Caco-2 (cell line): ENCODE measurements at regions not wholly inside any gene's neighbourhood (a gene's known extent, or its start where the extent isn't known, plus 50 kb on each side); places are given as distances from the start of the nearest gene placed in this dataset.
A peak's percentile ranks its signal among the peaks of the same experiment; 100 is the strongest.

Source experiments
- BruUV-seq: library from RNA; stranded (reverse); fragments of 400-500 nt; replicated peaks from 2 replicates; lab custom pipeline; 2021; lab: Mats Ljungman, UMichigan
- CTCF ChIA-PET: fragments of 300-600 bp; sonication (Branson Sonifier 250); formaldehyde crosslinking; loops from one replicate; lab custom pipeline; 2022; ENCODE audit warnings: antibody characterized with exemption; lab: Charles Lee
- POLR2A ChIA-PET: fragments of 300-600 bp; sonication (Branson Sonifier 250); formaldehyde crosslinking; loops from one replicate; lab custom pipeline; 2022; ENCODE audit warnings: antibody characterized with exemption; lab: Charles Lee
- DNase-seq, 2 experiments: peaks; one replicate each; pipeline versions ENCODE4 v3.0.0 to v3.0.0-alpha.2; 2020 to 2022
- H3K27me3 ChIP-seq: replicated peaks from 2 replicates; pipeline ENCODE4 v1.6.0; 2011; ENCODE audit warnings: low read length; ENCODE audit not compliant: control insufficient read depth, insufficient read depth
- H3K36me3 ChIP-seq: 2 replicates; pipeline ENCODE4 v1.5.1; 2011; ENCODE audit warnings: low read length; ENCODE audit not compliant: control insufficient read depth, insufficient read depth
- H3K4me1 ChIP-seq: fragments of 250-450 bp; sonication (Bioruptor Pico); 2 replicates; pipeline ENCODE4 v1.5.1; 2020; ENCODE audit warnings: mild to moderate bottlenecking
- H3K4me3 ChIP-seq: 2 replicates; pipeline ENCODE4 v1.5.1; 2011; ENCODE audit warnings: low read depth, mild to moderate bottlenecking, control low read depth, low read length
- H3K9me3 ChIP-seq: fragments of 250-450 bp; sonication (Bioruptor Pico); 2 replicates; pipeline ENCODE4 v1.5.1; 2020; ENCODE audit warnings: mild to moderate bottlenecking, moderate library complexity
- H3K27ac Mint-ChIP-seq: one replicate; pipeline ENCODE4 v1.8.0; 2022; ENCODE audit warnings: mixed read lengths; ENCODE audit not compliant: unreplicated experiment
- H3K27me3 Mint-ChIP-seq: one replicate; pipeline ENCODE4 v1.8.0; 2022; ENCODE audit warnings: mixed read lengths; ENCODE audit not compliant: insufficient read depth, unreplicated experiment
- H3K36me3 Mint-ChIP-seq: one replicate; pipeline ENCODE4 v1.8.0; 2022; ENCODE audit warnings: mild to moderate bottlenecking, mixed read lengths; ENCODE audit not compliant: insufficient read depth, unreplicated experiment
- H3K4me1 Mint-ChIP-seq: one replicate; pipeline ENCODE4 v1.8.0; 2022; ENCODE audit warnings: low read depth, mixed read lengths; ENCODE audit not compliant: unreplicated experiment
- H3K4me3 Mint-ChIP-seq: one replicate; pipeline ENCODE4 v1.8.0; 2022; ENCODE audit warnings: mild to moderate bottlenecking, moderate library complexity, mixed read lengths; ENCODE audit not compliant: unreplicated experiment
- H3K9me3 Mint-ChIP-seq: one replicate; pipeline ENCODE4 v1.8.0; 2022; ENCODE audit warnings: mixed read lengths; ENCODE audit not compliant: unreplicated experiment
- CTCF ChIP-seq, 2 experiments: fragments of 200-600 bp in 1 of 2; IDR thresholded peaks; 1 replicate in 1 of 2; 2 replicates in 1 of 2; pipeline versions ENCODE4 v1.5.1 to v1.8.0; 2011 to 2022; ENCODE audit warnings: antibody characterized with exemption in 1 of 2, control low read depth in 1 of 2, inconsistent platforms in 1 of 2, low read depth in 1 of 2, low read length in 1 of 2, mild to moderate bottlenecking in 1 of 2, moderate library complexity in 1 of 2; ENCODE audit not compliant: insufficient read depth in 1 of 2, severe bottlenecking in 1 of 2, unreplicated experiment in 1 of 2
- intact Hi-C: fragments of 100-400 bp; cut with micrococcal nuclease; formaldehyde crosslinking; loops from one replicate; pipeline ENCODE4 v1.10.0; 2022; ENCODE audit not compliant: unreplicated experiment

GRCh38 chr13:57036290-57036689 is 104.4 kb upstream of the PRR20A start:
- CTCF ChIA-PET, result no interaction called here
- H3K9me3 ChIP-seq, result 0 out of 2 replicates have a peak, but pooled peaks cover 4% of the 10 kb centered on the region

DNA sequence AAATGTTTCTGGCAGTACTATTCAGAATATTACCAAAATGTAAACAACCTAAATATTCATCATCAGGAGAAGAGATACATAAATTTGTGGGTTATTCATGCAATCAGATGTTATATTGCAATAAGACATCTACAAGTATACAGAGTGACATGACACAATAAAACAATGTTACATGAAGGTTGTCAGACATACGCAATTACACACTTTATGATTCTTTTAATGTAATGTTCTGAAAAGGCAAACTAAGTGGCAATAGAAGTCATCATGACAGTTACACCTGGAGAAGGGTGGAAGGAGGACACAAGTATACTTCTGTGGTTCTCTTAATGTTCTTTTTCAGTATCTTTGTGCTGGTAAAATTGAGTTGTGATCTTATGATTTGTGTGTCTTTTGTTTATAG is 95.8 kb upstream of the PRR20A start:
- Mint-ChIP-seq H3K4me1 (no peaks in the 10 kb centered on the region), H3K27me3 (no peaks in the 10 kb centered on the region), H3K9me3 (peaks cover 8% of the 10 kb centered on the region), H3K27ac (no peak overlapping the region), H3K36me3 (no peaks in the 10 kb centered on the region), H3K4me3 (no peak overlapping the region)
- ChIA-PET POLR2A (no interaction called here), CTCF (no interaction called here)
- DNase-seq, result no peak
- intact Hi-C loops, result no loop called here
- no TSS peak for BruUV-seq
- no peaks in the 10 kb centered on the region for H3K4me1 ChIP-seq
- TF ChIP-seq CTCF (IDR thresholded peaks at IDR 0.05; ENCODE audit: insufficient read depth in 1 of 2, low read depth in 1 of 2, low read length in 1 of 2, severe bottlenecking in 1 of 2, unreplicated experiment in 1 of 2), result no peak
- H3K27me3 ChIP-seq, result no peaks in the 10 kb centered on the region
- H3K4me3 ChIP-seq, result no peak overlapping the region
- H3K36me3 ChIP-seq, result no peaks in the 10 kb centered on the region
- no peaks in the 10 kb centered on the region for H3K9me3 ChIP-seq

More at GRCh38 chr13:57036290-57036689, 104.4 kb upstream of the PRR20A start:
- Mint-ChIP-seq H3K27me3 (no peaks in the 10 kb centered on the region), H3K4me1 (no peaks in the 10 kb centered on the region), H3K4me3 (no peak overlapping the region), H3K9me3 (peaks cover 13% of the 10 kb centered on the region), H3K27ac (no peak overlapping the region), H3K36me3 (no peaks in the 10 kb centered on the region)
- POLR2A ChIA-PET, result no interaction called here
- no peak for TF ChIP-seq CTCF (IDR thresholded peaks at IDR 0.05; ENCODE audit: insufficient read depth in 1 of 2, low read depth in 1 of 2, low read length in 1 of 2, severe bottlenecking in 1 of 2, unreplicated experiment in 1 of 2)
- H3K4me1 ChIP-seq, result no peaks in the 10 kb centered on the region
- intact Hi-C loops, result no loop called here
- no peaks in the 10 kb centered on the region for H3K27me3 ChIP-seq
- no peak for DNase-seq
- no TSS peak for BruUV-seq
- no peaks in the 10 kb centered on the region for H3K36me3 ChIP-seq
- no peak overlapping the region for H3K4me3 ChIP-seq

DNA sequence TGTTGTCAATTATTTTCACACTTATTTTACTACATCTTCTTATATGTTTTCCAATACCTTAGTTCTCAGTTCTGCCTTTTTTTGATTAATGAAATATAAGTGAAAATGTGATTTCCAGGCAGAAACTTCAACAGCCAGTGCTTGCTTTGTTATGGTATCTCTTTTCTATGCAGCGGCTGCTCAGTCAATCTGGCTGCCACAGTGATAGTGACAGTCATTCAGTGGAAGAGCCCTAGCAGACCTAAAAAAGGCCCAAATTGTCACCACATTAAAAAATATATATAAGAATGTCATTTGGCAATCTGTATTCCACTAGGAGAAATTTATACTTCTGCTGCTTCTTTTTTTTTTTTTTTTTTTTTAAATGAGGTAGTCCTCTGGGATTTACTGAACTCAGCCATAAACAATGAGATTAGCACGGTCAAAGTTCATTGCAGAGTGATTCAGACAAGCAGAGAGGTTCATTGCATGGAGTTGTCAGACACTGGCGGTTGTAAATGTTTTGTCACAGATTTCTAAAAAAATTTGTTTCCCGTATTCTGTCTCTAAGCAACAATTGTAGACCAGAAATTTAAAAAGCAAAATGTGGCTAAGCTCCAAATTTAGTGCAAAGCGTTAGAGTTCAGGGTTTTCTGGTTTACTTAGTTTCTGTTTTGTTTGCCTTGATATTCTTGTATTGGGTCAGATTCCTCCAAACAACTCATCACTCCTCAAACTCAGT is 94.7 kb upstream of the PRR20A start:
- Mint-ChIP-seq H3K9me3 (peaks cover 8% of the 10 kb centered on the region), H3K27ac (peak overlapping the region; percentile 26), H3K27me3 (no peaks in the 10 kb centered on the region), H3K4me1 (no peaks in the 10 kb centered on the region), H3K4me3 (no peak overlapping the region), H3K36me3 (no peaks in the 10 kb centered on the region)
- no TSS peak for BruUV-seq
- H3K27me3 ChIP-seq, result no peaks in the 10 kb centered on the region
- H3K4me3 ChIP-seq, result no peak overlapping the region
- ChIA-PET POLR2A (no interaction called here), CTCF (no interaction called here)
- H3K36me3 ChIP-seq, result no peaks in the 10 kb centered on the region
- no peaks in the 10 kb centered on the region for H3K4me1 ChIP-seq
- intact Hi-C loops, result no loop called here
- H3K9me3 ChIP-seq, result no peaks in the 10 kb centered on the region
- no peak for TF ChIP-seq CTCF (IDR thresholded peaks at IDR 0.05; ENCODE audit: insufficient read depth in 1 of 2, low read depth in 1 of 2, low read length in 1 of 2, severe bottlenecking in 1 of 2, unreplicated experiment in 1 of 2)
- peak in 1 of 2 experiments; percentile 11 for DNase-seq
